HFFc6 (cell line): ENCODE measurements at regions not wholly inside any gene's neighbourhood (a gene's known extent, or its start where the extent isn't known, plus 50 kb on each side); places are given as distances from the start of the nearest gene placed in this dataset.
A peak's percentile ranks its signal among the peaks of the same experiment; 100 is the strongest.

Source experiments
- DNase-seq: peaks from one replicate; pipeline ENCODE4 v3.0.0-alpha.2; 2018
- H3K27ac Mint-ChIP-seq: 2 replicates; pipeline ENCODE4 v1.8.0; 2020; ENCODE audit warnings: mild to moderate bottlenecking, mixed read lengths
- H3K27me3 Mint-ChIP-seq: 2 replicates; pipeline ENCODE4 v1.8.0; 2021; ENCODE audit warnings: mild to moderate bottlenecking, moderate library complexity, mixed read lengths; ENCODE audit not compliant: insufficient read depth
- H3K36me3 Mint-ChIP-seq: 2 replicates; pipeline ENCODE4 v1.8.0; 2021; ENCODE audit warnings: low read depth, mixed read lengths
- H3K4me1 Mint-ChIP-seq: 2 replicates; pipeline ENCODE4 v1.8.0; 2020; ENCODE audit warnings: low read depth, mixed read lengths
- H3K4me3 Mint-ChIP-seq: 2 replicates; pipeline ENCODE4 v1.8.0; 2020; ENCODE audit warnings: mild to moderate bottlenecking, moderate library complexity, mixed read lengths
- H3K9me3 Mint-ChIP-seq: 2 replicates; pipeline ENCODE4 v1.8.0; 2020; ENCODE audit warnings: mild to moderate bottlenecking, mixed read lengths
- CTCF ChIP-seq: fragments of 200-600 bp; sonication (generic); IDR thresholded peaks from 2 replicates; pipeline ENCODE4 v1.5.0; 2021; ENCODE audit warnings: antibody characterized with exemption, mild to moderate bottlenecking

GRCh38 chr2:144836635-144837350 lies 316.9 kb upstream of the ZEB2 start:
- no peak overlapping the region for H3K4me3 Mint-ChIP-seq
- no peak for DNase-seq
- peak overlapping the region; percentile 14; the same call in 1 of the 2 replicates for H3K27ac Mint-ChIP-seq
- peaks cover 5% of the 10 kb centered on the region; the same call in 1 of the 2 replicates for H3K4me1 Mint-ChIP-seq
- no peaks in the 10 kb centered on the region for H3K36me3 Mint-ChIP-seq
- no peaks in the 10 kb centered on the region for H3K9me3 Mint-ChIP-seq
- TF ChIP-seq CTCF = no peak
- no peaks in the 10 kb centered on the region for H3K27me3 Mint-ChIP-seq

GRCh38 chr2:144835634-144836350 lies 315.9 kb upstream of the ZEB2 start:
- Mint-ChIP-seq H3K27me3 (no peaks in the 10 kb centered on the region), H3K36me3 (no peaks in the 10 kb centered on the region)
- DNase-seq = no peak

GRCh38 chr2:144834998-144835633 lies 315.2 kb upstream of the ZEB2 start:
- H3K27ac Mint-ChIP-seq = no peak overlapping the region
- H3K9me3 Mint-ChIP-seq = no peaks in the 10 kb centered on the region
- H3K27me3 Mint-ChIP-seq = no peaks in the 10 kb centered on the region
- TF ChIP-seq CTCF = no peak
- no peaks in the 10 kb centered on the region for H3K36me3 Mint-ChIP-seq
- peak; percentile 50 for DNase-seq
- no peak overlapping the region for H3K4me3 Mint-ChIP-seq
- peaks cover 21% of the 10 kb centered on the region for H3K4me1 Mint-ChIP-seq

More at GRCh38 chr2:144835634-144836350, 315.9 kb upstream of the ZEB2 start:
- no peak for TF ChIP-seq CTCF
- no peaks in the 10 kb centered on the region for H3K9me3 Mint-ChIP-seq
- no peak overlapping the region for H3K4me3 Mint-ChIP-seq
- H3K4me1 Mint-ChIP-seq = peaks cover 14% of the 10 kb centered on the region
- H3K27ac Mint-ChIP-seq = no peak overlapping the region

- DNase-seq = no peak
- TF ChIP-seq CTCF = no peak
- Mint-ChIP-seq H3K27ac (no peak overlapping the region), H3K36me3 (no peaks in the 10 kb centered on the region), H3K4me1 (peaks cover 23% of the 10 kb centered on the region), H3K4me3 (no peak overlapping the region), H3K27me3 (no peaks in the 10 kb centered on the region), H3K9me3 (no peaks in the 10 kb centered on the region)
Measured at GRCh38 chr2:144834363-144834762, 314.4 kb upstream of the ZEB2 start.

- Mint-ChIP-seq H3K4me1 (peaks cover 23% of the 10 kb centered on the region), H3K4me3 (no peak overlapping the region), H3K27ac (no peak overlapping the region), H3K36me3 (no peaks in the 10 kb centered on the region), H3K9me3 (no peaks in the 10 kb centered on the region), H3K27me3 (no peaks in the 10 kb centered on the region)
- DNase-seq = no peak
- TF ChIP-seq CTCF = no peak
Measured at GRCh38 chr2:144833075-144833637, 313.2 kb upstream of the ZEB2 start.
